ENCODE measurements at regions not wholly inside any gene's neighbourhood (a gene's known extent, or its start where the extent isn't known, plus 50 kb on each side); places are given as distances from the start of the nearest gene placed in this dataset.
A peak's percentile ranks its signal among the peaks of the same experiment; 100 is the strongest.

DNA sequence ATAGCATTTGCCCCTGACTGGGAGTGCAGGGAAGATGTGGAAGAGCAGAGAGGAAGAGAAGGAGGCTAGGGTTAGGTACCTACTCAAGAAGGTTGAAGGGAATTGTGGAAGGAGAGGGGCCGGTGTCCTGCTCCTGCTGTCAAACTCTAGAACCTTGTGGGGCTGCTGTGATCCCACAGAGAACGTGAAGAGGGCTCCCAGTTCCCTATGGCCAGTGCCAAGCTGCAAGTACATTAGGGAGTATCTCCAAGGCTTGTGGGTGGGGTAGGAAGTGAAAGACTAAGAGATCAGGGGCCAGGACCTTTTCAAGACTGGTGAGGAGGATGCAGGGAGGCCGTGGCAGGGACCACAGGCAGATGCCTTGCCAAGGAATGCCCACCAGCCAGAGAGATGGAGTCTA, 263.4 kb downstream of the CDH26 start:
- Mint-ChIP-seq H3K36me3 (ENCODE audit: low read depth) (no peaks in the 10 kb centered on the region), H3K4me1 (no peaks in the 10 kb centered on the region), H3K4me3 (no peak overlapping the region), H3K27me3 (ENCODE audit: low read depth, poor library complexity) (peaks cover 39% of the 10 kb centered on the region), H3K9me3 (peaks cover 4% of the 10 kb centered on the region), H3K27ac (no peak overlapping the region)
- no peak for DNase-seq
- TF ChIP-seq, protein P1, sequence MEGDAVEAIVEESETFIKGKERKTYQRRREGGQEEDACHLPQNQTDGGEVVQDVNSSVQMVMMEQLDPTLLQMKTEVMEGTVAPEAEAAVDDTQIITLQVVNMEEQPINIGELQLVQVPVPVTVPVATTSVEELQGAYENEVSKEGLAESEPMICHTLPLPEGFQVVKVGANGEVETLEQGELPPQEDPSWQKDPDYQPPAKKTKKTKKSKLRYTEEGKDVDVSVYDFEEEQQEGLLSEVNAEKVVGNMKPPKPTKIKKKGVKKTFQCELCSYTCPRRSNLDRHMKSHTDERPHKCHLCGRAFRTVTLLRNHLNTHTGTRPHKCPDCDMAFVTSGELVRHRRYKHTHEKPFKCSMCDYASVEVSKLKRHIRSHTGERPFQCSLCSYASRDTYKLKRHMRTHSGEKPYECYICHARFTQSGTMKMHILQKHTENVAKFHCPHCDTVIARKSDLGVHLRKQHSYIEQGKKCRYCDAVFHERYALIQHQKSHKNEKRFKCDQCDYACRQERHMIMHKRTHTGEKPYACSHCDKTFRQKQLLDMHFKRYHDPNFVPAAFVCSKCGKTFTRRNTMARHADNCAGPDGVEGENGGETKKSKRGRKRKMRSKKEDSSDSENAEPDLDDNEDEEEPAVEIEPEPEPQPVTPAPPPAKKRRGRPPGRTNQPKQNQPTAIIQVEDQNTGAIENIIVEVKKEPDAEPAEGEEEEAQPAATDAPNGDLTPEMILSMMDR (IDR thresholded peaks at IDR 0.05): no peak

DNA sequence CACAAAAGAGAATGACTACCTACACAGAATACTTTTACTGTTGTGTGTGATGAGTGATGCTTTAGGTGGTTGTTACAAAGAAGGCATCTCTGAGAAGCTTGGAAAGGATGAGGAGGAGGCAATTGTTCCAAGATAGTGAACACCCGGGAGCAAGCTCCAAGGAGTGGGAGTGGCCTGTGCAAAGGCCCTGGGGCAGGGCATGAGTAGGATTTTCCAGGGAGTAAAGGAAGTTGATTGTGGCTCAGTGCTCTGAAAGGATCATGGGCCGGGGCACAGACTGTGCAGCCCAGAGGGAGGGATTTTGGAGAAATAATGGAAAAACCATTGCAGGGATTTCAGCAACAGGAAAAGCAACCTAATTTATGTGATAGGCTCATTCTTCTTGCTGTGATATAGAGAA, 264.3 kb downstream of the CDH26 start:
- TF ChIP-seq, protein P1 (IDR thresholded peaks at IDR 0.05): no peak
- Mint-ChIP-seq H3K27ac (no peak overlapping the region), H3K4me3 (no peak overlapping the region), H3K36me3 (ENCODE audit: low read depth) (no peaks in the 10 kb centered on the region), H3K9me3 (peaks cover 4% of the 10 kb centered on the region), H3K27me3 (ENCODE audit: low read depth, poor library complexity) (peaks cover 32% of the 10 kb centered on the region), H3K4me1 (no peaks in the 10 kb centered on the region)
- DNase-seq: no peak

DNA sequence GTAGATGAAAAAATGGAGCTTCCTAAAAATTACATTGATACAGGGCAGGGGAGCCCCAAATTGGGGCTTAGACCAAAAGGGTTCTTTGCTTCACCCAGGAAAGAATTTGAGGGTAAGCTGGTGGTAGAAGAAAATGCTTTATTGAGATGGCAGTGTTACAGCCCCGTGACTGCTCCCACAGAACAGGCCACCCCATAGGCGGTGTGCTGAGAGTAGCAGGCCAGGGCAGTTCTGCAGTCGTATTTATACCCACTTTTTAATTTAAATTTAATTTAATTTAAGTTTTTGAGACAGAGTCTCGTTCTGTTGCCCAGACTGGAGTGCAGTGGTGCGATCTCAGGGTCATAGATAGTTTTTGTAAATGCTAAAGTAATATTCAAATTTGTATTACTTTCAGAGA, 265.0 kb downstream of the CDH26 start:
- no peak overlapping the region for H3K27ac Mint-ChIP-seq
- peaks cover 4% of the 10 kb centered on the region for H3K9me3 Mint-ChIP-seq
- peaks cover 31% of the 10 kb centered on the region for H3K27me3 Mint-ChIP-seq (ENCODE audit: low read depth, poor library complexity)
- no peaks in the 10 kb centered on the region for H3K36me3 Mint-ChIP-seq (ENCODE audit: low read depth)
- H3K4me1 Mint-ChIP-seq: no peaks in the 10 kb centered on the region
- TF ChIP-seq, protein P1 (IDR thresholded peaks at IDR 0.05): no peak
- no peak for DNase-seq
- no peak overlapping the region for H3K4me3 Mint-ChIP-seq

DNA sequence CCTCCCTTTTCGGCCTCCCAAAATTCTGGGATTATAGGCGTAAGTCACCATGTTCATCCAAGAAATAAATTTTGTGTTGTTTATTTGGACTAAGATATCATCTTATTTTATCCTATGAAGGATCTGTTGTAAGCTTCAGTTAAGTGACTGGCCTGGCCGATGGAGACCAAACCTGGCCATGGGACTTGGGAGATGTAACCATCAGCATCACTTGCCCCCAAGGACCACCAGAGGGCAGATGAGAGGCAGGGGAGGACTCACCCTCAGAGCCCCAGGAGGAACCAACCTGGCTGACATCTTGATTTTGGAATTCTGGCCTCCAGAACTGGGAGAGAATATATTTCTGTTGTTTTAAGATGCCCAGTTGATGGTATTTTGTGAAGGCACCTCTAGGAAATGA, 266.7 kb downstream of the CDH26 start:
- TF ChIP-seq, protein P1 (IDR thresholded peaks at IDR 0.05): peak; percentile 50
- H3K36me3 Mint-ChIP-seq (ENCODE audit: low read depth): no peaks in the 10 kb centered on the region
- peak; percentile 30 for DNase-seq
- peaks cover 15% of the 10 kb centered on the region for H3K9me3 Mint-ChIP-seq
- no peak overlapping the region for H3K27ac Mint-ChIP-seq
- no peaks in the 10 kb centered on the region for H3K4me1 Mint-ChIP-seq
- H3K4me3 Mint-ChIP-seq: no peak overlapping the region
- H3K27me3 Mint-ChIP-seq (ENCODE audit: low read depth, poor library complexity): peaks cover 25% of the 10 kb centered on the region

DNA sequence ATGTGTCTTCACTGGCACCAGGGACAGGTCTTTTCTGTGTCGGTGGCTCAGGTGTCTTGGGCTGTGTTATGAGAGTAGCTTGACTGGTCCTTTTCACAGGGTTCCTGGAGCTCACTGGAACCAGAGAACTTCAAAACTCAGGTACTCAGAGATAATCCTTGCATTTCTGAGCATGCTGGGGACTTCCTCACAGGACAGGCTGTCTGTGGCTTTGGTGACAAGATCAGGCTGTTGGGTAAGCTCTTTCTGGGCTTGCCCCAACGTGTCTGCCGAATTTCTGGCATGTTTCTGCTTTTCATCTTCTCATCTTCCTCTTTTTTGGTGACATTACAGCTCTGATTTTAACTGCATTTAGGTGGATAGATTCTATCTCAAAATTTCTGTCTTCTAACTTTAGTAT, 270.0 kb downstream of the CDH26 start:
- Mint-ChIP-seq H3K27ac (no peak overlapping the region), H3K36me3 (ENCODE audit: low read depth) (no peaks in the 10 kb centered on the region), H3K4me3 (no peak overlapping the region), H3K9me3 (peaks cover 23% of the 10 kb centered on the region), H3K4me1 (peaks cover 7% of the 10 kb centered on the region), H3K27me3 (ENCODE audit: low read depth, poor library complexity) (peaks cover 13% of the 10 kb centered on the region)
- TF ChIP-seq, protein P1 (IDR thresholded peaks at IDR 0.05): no peak
- no peak for DNase-seq

DNA sequence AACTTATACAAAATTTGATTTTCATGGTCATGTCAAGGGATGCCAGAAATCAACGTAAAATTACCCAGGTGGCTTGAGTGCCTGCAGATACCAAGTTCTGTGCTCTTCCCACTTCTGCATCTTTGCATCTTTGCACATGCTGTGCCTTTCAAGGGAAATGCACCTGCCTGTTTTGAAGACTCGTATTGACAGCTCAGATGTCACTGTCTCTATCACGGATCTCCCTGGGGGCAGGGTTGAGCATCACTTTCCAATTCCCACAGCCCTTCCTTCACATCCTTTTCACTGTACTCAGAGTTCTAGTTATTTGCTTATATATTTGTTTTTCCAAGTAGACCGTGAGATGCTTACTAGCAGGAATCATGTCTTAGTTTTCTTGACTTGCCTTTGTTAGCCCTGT, 274.2 kb downstream of the CDH26 start:
- Mint-ChIP-seq H3K27ac (no peak overlapping the region), H3K4me1 (peaks cover 13% of the 10 kb centered on the region), H3K36me3 (ENCODE audit: low read depth) (no peaks in the 10 kb centered on the region)

More for the DNA sequence above, 274.2 kb downstream of the CDH26 start:
- TF ChIP-seq, protein P1 (IDR thresholded peaks at IDR 0.05): no peak
- Mint-ChIP-seq H3K4me3 (no peak overlapping the region), H3K27me3 (ENCODE audit: low read depth, poor library complexity) (peaks cover 19% of the 10 kb centered on the region), H3K9me3 (peaks cover 26% of the 10 kb centered on the region)
- DNase-seq: no peak
